GM12872 (cell line): ENCODE measurements at regions not wholly inside any gene's neighbourhood (a gene's known extent, or its start where the extent isn't known, plus 50 kb on each side); places are given as distances from the start of the nearest gene placed in this dataset.

ENCODE experiments used
- CTCF ChIP-seq: IDR thresholded peaks from 3 replicates; pipeline ENCODE4 v1.5.1; 2011; ENCODE audit warnings: low read depth, mild to moderate bottlenecking, low read length, moderate library complexity; ENCODE audit not compliant: insufficient read depth

GRCh38 chr9:74083681-74084433 is 413.3 kb upstream of the RORB start:
- TF ChIP-seq CTCF, result no peak

- TF ChIP-seq CTCF, result no peak
Observed at GRCh38 chr9:74092491-74092834, 404.7 kb upstream of the RORB start.

- TF ChIP-seq CTCF, result no peak
Observed at GRCh38 chr9:74094766-74095165, 402.4 kb upstream of the RORB start.

- no peak for TF ChIP-seq CTCF
Observed at GRCh38 chr9:74095925-74096324, 401.2 kb upstream of the RORB start.

GRCh38 chr9:74096420-74096819 is 400.7 kb upstream of the RORB start:
- no peak for TF ChIP-seq CTCF

- TF ChIP-seq CTCF, result no peak
Observed at GRCh38 chr9:74100042-74100441, 397.1 kb upstream of the RORB start.

GRCh38 chr9:74102702-74103101 is 394.4 kb upstream of the RORB start:
- TF ChIP-seq CTCF, result no peak
